Neuronal stem cell (in vitro differentiated cells): ENCODE measurements at regions not wholly inside any gene's neighbourhood (a gene's known extent, or its start where the extent isn't known, plus 50 kb on each side); places are given as distances from the start of the nearest gene placed in this dataset.

Experiments
- DNase-seq: peaks from one replicate; pipeline ENCODE4 v3.0.0-alpha.2; 2013; ENCODE audit warnings: low spot score
- H2AFZ ChIP-seq: one replicate; pipeline ENCODE4 v1.6.1; 2013; ENCODE audit warnings: mild to moderate bottlenecking, low read length, inconsistent platforms
- H2AK5ac ChIP-seq: 2 replicates; pipeline ENCODE4 v1.6.1; 2013; ENCODE audit warnings: low read depth, mild to moderate bottlenecking, inconsistent platforms, low read length, moderate library complexity, mixed read lengths
- H2BK120ac ChIP-seq: 2 replicates; pipeline ENCODE4 v1.6.1; 2013; ENCODE audit warnings: low read depth, mild to moderate bottlenecking, inconsistent platforms, low read length, moderate library complexity, mixed read lengths
- H2BK12ac ChIP-seq: one replicate; pipeline ENCODE4 v1.6.1; 2013; ENCODE audit warnings: low read length, inconsistent platforms
- H2BK15ac ChIP-seq: 2 replicates; pipeline ENCODE4 v1.6.1; 2013; ENCODE audit warnings: mild to moderate bottlenecking, low read length, inconsistent platforms, mixed read lengths
- H2BK5ac ChIP-seq: one replicate; pipeline ENCODE4 v1.6.1; 2013; ENCODE audit warnings: inconsistent platforms, mild to moderate bottlenecking, low read length, moderate library complexity
- H3K14ac ChIP-seq: one replicate; pipeline ENCODE4 v1.6.1; 2013; ENCODE audit warnings: low read length, inconsistent platforms
- H3K18ac ChIP-seq: 2 replicates; pipeline ENCODE4 v1.6.1; 2013; ENCODE audit warnings: low read length, inconsistent platforms
- H3K23ac ChIP-seq: 2 replicates; pipeline ENCODE4 v1.6.1; 2013; ENCODE audit warnings: low read depth, mild to moderate bottlenecking, mixed read lengths, low read length, inconsistent platforms; ENCODE audit not compliant: poor library complexity
- H3K27ac ChIP-seq: replicated peaks from 3 replicates; pipeline ENCODE4 v1.5.1; 2013; ENCODE audit warnings: low read length, inconsistent platforms
- H3K27me3 ChIP-seq, 3 experiments: 2 replicates each; pipeline ENCODE4 v1.6.1; 2013; ENCODE audit warnings: low read length in 3 of 3, mild to moderate bottlenecking in 2 of 3, inconsistent platforms in 1 of 3, low read depth in 1 of 3, mixed read lengths in 1 of 3, moderate library complexity in 1 of 3; ENCODE audit not compliant: control insufficient read depth in 3 of 3, insufficient read depth in 3 of 3
- H3K36me3 ChIP-seq, 2 donors: replicated peaks in 1 of 2; 2 replicates each; pipeline ENCODE4 v1.6.1; 2013; ENCODE audit warnings: low read length in 2 of 2; ENCODE audit not compliant: control insufficient read depth in 2 of 2, insufficient read depth in 2 of 2
- H3K4ac ChIP-seq: 2 replicates; pipeline ENCODE4 v1.6.1; 2013; ENCODE audit warnings: inconsistent platforms, mild to moderate bottlenecking, low read length, moderate library complexity
- H3K4me1 ChIP-seq, 2 donors: 1 replicate in 1 of 2; 2 replicates in 1 of 2; pipeline ENCODE4 v1.6.1; 2013; ENCODE audit warnings: low read length in 2 of 2, low read depth in 1 of 2; ENCODE audit not compliant: control insufficient read depth in 2 of 2, insufficient read depth in 1 of 2
- H3K4me2 ChIP-seq: one replicate; pipeline ENCODE4 v1.6.1; 2013; ENCODE audit warnings: mild to moderate bottlenecking, low read length, inconsistent platforms; ENCODE audit not compliant: insufficient read depth, poor library complexity, severe bottlenecking
- H3K4me3 ChIP-seq, 2 donors: 2 replicates each; pipeline ENCODE4 v1.5.1; 2013; ENCODE audit warnings: low read length in 2 of 2, mild to moderate bottlenecking in 2 of 2, inconsistent platforms in 1 of 2, moderate library complexity in 1 of 2
- H3K79me1 ChIP-seq: one replicate; pipeline ENCODE4 v1.6.1; 2013; ENCODE audit warnings: low read depth, mild to moderate bottlenecking, inconsistent platforms, low read length, moderate library complexity
- H3K9ac ChIP-seq: one replicate; pipeline ENCODE4 v1.6.1; 2013; ENCODE audit warnings: mild to moderate bottlenecking, low read depth, low read length, inconsistent platforms; ENCODE audit not compliant: poor library complexity
- H3K9me3 ChIP-seq, 2 donors: replicated peaks in 1 of 2; 2 replicates each; pipeline versions ENCODE3 to v1.6.1; 2013; ENCODE audit warnings: low read length in 2 of 2, mild to moderate bottlenecking in 2 of 2, inconsistent platforms in 1 of 2, low read depth in 1 of 2, mixed read lengths in 1 of 2, moderate library complexity in 1 of 2; ENCODE audit not compliant: control insufficient read depth in 2 of 2, insufficient read depth in 1 of 2
- H4K8ac ChIP-seq: one replicate; pipeline ENCODE4 v1.6.1; 2013; ENCODE audit warnings: low read depth, mild to moderate bottlenecking, inconsistent platforms, low read length, moderate library complexity
- H4K91ac ChIP-seq: one replicate; pipeline ENCODE4 v1.6.1; 2013; ENCODE audit warnings: low read length, low read depth, mild to moderate bottlenecking, inconsistent platforms; ENCODE audit not compliant: poor library complexity
- WGBS, 2 donors: extraction: QIAGEN DNeasy Blood & Tissue Kit; methylation state at CpG; one replicate each; pipeline ENCODE4 v1.1.7; 2013; ENCODE audit warnings: missing lambda C conversion rate in 2 of 2, mixed read lengths in 1 of 2; ENCODE audit not compliant: insufficient read length in 2 of 2, insufficient replicate concordance in 1 of 2; ENCODE audit errors: extremely low coverage in 2 of 2; 5-methylcytosine and 5-hydroxymethylcytosine counted together

- Histone ChIP-seq H3K27ac (no peak overlapping the region), H3K23ac (no peak overlapping the region)
These were observed 129.4 kb downstream of the MEX3B start for GRCh38 chr15:81916451-81916850.

GRCh38 chr15:81915990-81916389 is 129.8 kb downstream of the MEX3B start:
- Histone ChIP-seq H2AK5ac (no peak overlapping the region), H3K14ac (no peak overlapping the region), H3K4me1 (peaks cover 0 to 9% of the 10 kb centered on the region in 2 donors), H2BK15ac (no peak overlapping the region), H3K9me3 (peaks cover 6 to 15% of the 10 kb centered on the region in 2 donors), H3K4ac (no peak overlapping the region), H3K79me1 (no peaks in the 10 kb centered on the region), H3K9ac (no peak overlapping the region), H3K23ac (no peak overlapping the region), H3K18ac (no peak overlapping the region), H3K4me2 (no peak overlapping the region), H4K91ac (no peak overlapping the region), H2BK12ac (no peak overlapping the region), H3K4me3 (no peak overlapping the region), H2BK120ac (no peak overlapping the region), H2BK5ac (no peak overlapping the region), H4K8ac (no peak overlapping the region), H3K36me3 (no peaks in the 10 kb centered on the region), H2AFZ (no peak overlapping the region), H3K27me3 (no peaks in the 10 kb centered on the region), H3K27ac (no peak overlapping the region)
- DNase-seq, result no peak
- no CpG with 5 or more reads among the region's 5 CpGs for WGBS, 2 donors

More at GRCh38 chr15:81916451-81916850, 129.4 kb downstream of the MEX3B start:
- Histone ChIP-seq H2AFZ (no peak overlapping the region), H3K4me3 (no peak overlapping the region), H2BK12ac (no peak overlapping the region), H2BK15ac (no peak overlapping the region), H3K9me3 (peaks cover 6 to 15% of the 10 kb centered on the region in 2 donors), H3K4me2 (no peak overlapping the region), H3K4me1 (peaks cover 0 to 7% of the 10 kb centered on the region in 2 donors), H3K9ac (no peak overlapping the region), H3K79me1 (no peaks in the 10 kb centered on the region), H4K8ac (no peak overlapping the region), H3K14ac (no peak overlapping the region), H3K18ac (no peak overlapping the region), H3K36me3 (no peaks in the 10 kb centered on the region), H2BK5ac (no peak overlapping the region), H3K27me3 (no peaks in the 10 kb centered on the region), H2BK120ac (no peak overlapping the region), H2AK5ac (no peak overlapping the region), H4K91ac (no peak overlapping the region), H3K4ac (no peak overlapping the region)
- DNase-seq, result no peak

- Histone ChIP-seq H3K36me3 (no peaks in the 10 kb centered on the region), H3K14ac (peak overlapping the region; percentile 9), H2BK5ac (no peak overlapping the region), H2AK5ac (no peak overlapping the region), H2AFZ (no peak overlapping the region), H2BK120ac (no peak overlapping the region), H3K27me3 (no peaks in the 10 kb centered on the region), H4K91ac (no peak overlapping the region), H3K9ac (no peak overlapping the region), H3K4me2 (no peak overlapping the region), H3K4me3 (no peak overlapping the region), H3K4ac (no peak overlapping the region), H3K23ac (no peak overlapping the region), H3K4me1 (peaks cover 0 to 9% of the 10 kb centered on the region in 2 donors), H2BK15ac (no peak overlapping the region), H2BK12ac (no peak overlapping the region), H3K79me1 (no peaks in the 10 kb centered on the region), H4K8ac (no peak overlapping the region), H3K9me3 (peaks cover 2 to 13% of the 10 kb centered on the region in 2 donors), H3K18ac (peak overlapping the region; percentile 17), H3K27ac (no peak overlapping the region)
- no peak for DNase-seq
- no CpG with 5 or more reads among the region's 7 CpGs for WGBS, 2 donors
These were observed 131.0 kb downstream of the MEX3B start for GRCh38 chr15:81914734-81915256.

- no peak overlapping the region for H3K9ac ChIP-seq
- no peak overlapping the region for H2AK5ac ChIP-seq
- no peaks in the 10 kb centered on the region for H3K27me3 ChIP-seq
- H3K9me3 ChIP-seq, result peaks cover 2 to 9% of the 10 kb centered on the region in 2 donors
- peaks cover 0 to 10% of the 10 kb centered on the region in 2 donors for H3K4me1 ChIP-seq
- DNase-seq, result no peak
- no peak overlapping the region for H4K91ac ChIP-seq
- H3K36me3 ChIP-seq, result no peaks in the 10 kb centered on the region
- no peak overlapping the region for H3K27ac ChIP-seq
- no peak overlapping the region for H3K14ac ChIP-seq
- no peak overlapping the region for H2BK120ac ChIP-seq
- no peak overlapping the region for H3K18ac ChIP-seq
- H3K23ac ChIP-seq, result no peak overlapping the region
- no peaks in the 10 kb centered on the region for H3K79me1 ChIP-seq
- H2BK5ac ChIP-seq, result no peak overlapping the region
- WGBS, 2 donors, result no CpG with 5 or more reads among the region's 3 CpGs
- no peak overlapping the region for H4K8ac ChIP-seq
- H2BK12ac ChIP-seq, result no peak overlapping the region
- no peak overlapping the region for H3K4me2 ChIP-seq
- H3K4ac ChIP-seq, result no peak overlapping the region
- H2AFZ ChIP-seq, result no peak overlapping the region
- H2BK15ac ChIP-seq, result no peak overlapping the region
- no peak overlapping the region for H3K4me3 ChIP-seq
These were observed 131.5 kb downstream of the MEX3B start for GRCh38 chr15:81914333-81914732.
